CD4-positive, alpha-beta T cell treated with Interleukin-4 for 4 hours (primary cell): ENCODE measurements at regions not wholly inside any gene's neighbourhood (a gene's known extent, or its start where the extent isn't known, plus 50 kb on each side); places are given as distances from the start of the nearest gene placed in this dataset.

Experiments
- DNase-seq: peaks from one replicate; pipeline ENCODE4 v3.0.0-alpha.2; 2020

GRCh38 chr4:120415896-120416295, 349.2 kb upstream of the MAD2L1 start:
- DNase-seq = no peak

- DNase-seq = no peak
These were observed 340.3 kb upstream of the MAD2L1 start for GRCh38 chr4:120406960-120407359.

GRCh38 chr4:120403296-120403695, 336.6 kb upstream of the MAD2L1 start:
- no peak for DNase-seq

- DNase-seq = no peak
These were observed 333.8 kb upstream of the MAD2L1 start for GRCh38 chr4:120400441-120400840.

DNA sequence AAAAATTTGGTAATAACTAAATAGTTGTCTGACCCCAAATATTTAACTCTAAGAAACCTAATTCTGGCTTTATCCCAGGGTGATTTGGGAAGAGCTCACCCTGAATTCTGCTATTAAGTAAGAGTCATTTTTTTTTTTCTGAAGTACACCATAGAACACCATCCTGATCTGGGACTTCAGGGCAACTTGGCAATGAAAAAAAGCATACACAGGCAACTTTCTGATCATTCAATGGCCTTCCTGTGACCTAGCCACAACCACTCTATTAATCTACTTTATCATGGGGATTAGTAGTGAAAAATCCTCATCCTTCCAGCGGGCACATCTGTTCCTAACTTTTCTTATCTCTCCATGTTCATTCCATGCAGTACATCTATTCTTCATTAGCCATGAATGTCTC, 333.2 kb upstream of the MAD2L1 start:
- DNase-seq = no peak

GRCh38 chr4:120395746-120396145, 329.1 kb upstream of the MAD2L1 start:
- DNase-seq = no peak

DNA sequence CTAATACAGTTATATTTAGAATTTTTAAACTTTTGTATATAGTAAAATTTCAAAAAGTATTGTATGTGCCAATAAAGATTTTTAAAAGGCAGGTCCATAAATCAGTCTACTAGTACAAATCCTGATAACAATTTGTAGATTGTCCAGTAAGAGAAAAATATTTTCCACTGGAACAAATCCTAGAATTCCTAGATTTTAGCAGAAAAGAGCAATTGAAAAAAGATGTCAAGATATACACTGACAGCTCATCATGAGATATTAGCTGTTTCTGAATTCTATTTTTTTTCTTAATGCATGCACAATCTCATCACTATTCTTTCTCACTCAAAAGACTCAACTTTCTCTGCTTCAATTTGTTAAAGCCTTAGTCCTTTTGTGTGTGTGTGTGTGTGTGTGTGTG, 289.2 kb upstream of the MAD2L1 start:
- DNase-seq = no peak

GRCh38 chr4:120354381-120354780, 287.7 kb upstream of the MAD2L1 start:
- no peak for DNase-seq

GRCh38 chr4:120353235-120353634, 286.6 kb upstream of the MAD2L1 start:
- no peak for DNase-seq

DNA sequence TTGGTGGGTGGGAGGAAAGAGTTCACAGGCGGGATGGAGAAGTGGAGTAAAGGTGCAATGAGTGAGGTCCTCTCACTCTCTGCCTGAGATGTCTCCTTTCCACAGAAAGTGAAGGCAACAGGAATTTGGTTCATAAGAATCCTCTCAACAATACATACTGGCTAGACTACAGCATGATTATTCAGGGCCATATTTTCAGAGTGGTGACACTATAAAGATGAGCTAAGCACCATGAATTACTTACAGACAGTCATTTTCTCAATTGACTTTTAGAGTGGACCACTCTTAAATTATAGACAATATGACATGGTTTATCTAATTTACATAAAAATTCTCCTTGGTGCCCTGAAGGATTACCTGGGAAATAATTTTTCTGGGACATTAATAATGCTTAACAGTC, 286.1 kb upstream of the MAD2L1 start:
- no peak for DNase-seq

GRCh38 chr4:120348948-120349347, 282.3 kb upstream of the MAD2L1 start:
- no peak for DNase-seq

GRCh38 chr4:120348521-120348920, 281.9 kb upstream of the MAD2L1 start:
- DNase-seq = no peak

GRCh38 chr4:120331486-120332370, 265.1 kb upstream of the MAD2L1 start:
- DNase-seq = no peak

- no peak for DNase-seq
These were observed 262.7 kb upstream of the MAD2L1 start for GRCh38 chr4:120329386-120329785.

- no peak for DNase-seq
These were observed 260.6 kb upstream of the MAD2L1 start for GRCh38 chr4:120327276-120327675.

GRCh38 chr4:120319046-120319767, 252.6 kb upstream of the MAD2L1 start:
- DNase-seq = no peak

- DNase-seq = no peak
These were observed 251.7 kb upstream of the MAD2L1 start for GRCh38 chr4:120318196-120318846.

- no peak for DNase-seq
These were observed 251.1 kb upstream of the MAD2L1 start for GRCh38 chr4:120317713-120318112.

DNA sequence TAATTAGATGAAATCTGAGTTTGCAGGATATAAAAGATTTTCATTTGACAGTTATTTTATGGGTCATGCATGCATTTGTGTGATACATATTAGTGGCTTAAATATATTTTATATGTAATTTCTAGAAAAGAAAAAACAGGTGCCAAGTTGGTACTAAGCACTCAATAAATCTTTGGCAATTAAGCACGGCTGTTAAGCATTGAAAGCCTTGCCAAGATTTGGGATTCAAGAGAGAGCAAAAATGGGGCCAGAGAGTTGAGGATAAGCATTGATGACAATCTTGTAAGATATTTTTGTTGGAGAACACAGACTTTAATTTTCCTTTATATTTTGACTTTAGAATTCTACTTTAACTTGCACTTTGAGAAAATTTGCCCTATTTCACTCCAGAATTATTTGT, 249.8 kb upstream of the MAD2L1 start:
- DNase-seq = no peak

- no peak for DNase-seq
These were observed 248.3 kb upstream of the MAD2L1 start for GRCh38 chr4:120314969-120315368.

GRCh38 chr4:120304801-120305200, 238.2 kb upstream of the MAD2L1 start:
- no peak for DNase-seq

- DNase-seq = no peak
These were observed 233.0 kb upstream of the MAD2L1 start for GRCh38 chr4:120299631-120300030.

GRCh38 chr4:120293341-120293740, 226.7 kb upstream of the MAD2L1 start:
- no peak for DNase-seq

DNA sequence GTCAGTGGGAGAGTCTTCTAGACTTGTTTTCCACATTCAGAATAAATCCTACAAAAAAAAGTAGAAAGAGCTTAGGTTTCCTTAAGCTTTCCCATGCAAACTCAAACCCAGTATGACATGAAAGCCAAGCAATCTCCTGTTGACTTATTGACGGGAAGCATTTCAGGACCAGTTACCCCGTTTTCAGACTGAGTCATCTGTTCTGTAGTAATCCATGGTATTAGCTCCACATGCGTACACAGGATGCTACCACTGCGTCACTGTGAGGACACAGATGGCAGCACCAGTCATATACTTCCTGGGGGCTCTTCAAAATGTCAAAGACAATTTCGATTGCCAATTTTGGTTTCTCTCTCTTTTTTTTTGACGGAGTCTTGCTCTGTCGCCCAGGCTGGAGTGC, 224.9 kb upstream of the MAD2L1 start:
- no peak for DNase-seq
